Tibial artery (tissue), 4 donors: ENCODE measurements at regions not wholly inside any gene's neighbourhood (a gene's known extent, or its start where the extent isn't known, plus 50 kb on each side); places are given as distances from the start of the nearest gene placed in this dataset.
A peak's percentile ranks its signal among the peaks of the same experiment; 100 is the strongest.
"Not testable (repeated sequence)": the region's sequence is repeated elsewhere in the genome, so short reads cannot be mapped to it uniquely, and the experiment has no call there.

ENCODE experiments used
- DNase-seq, 2 donors: peaks; one replicate each; pipeline ENCODE4 v3.0.0-alpha.2; 2019
- H3K27ac ChIP-seq, 2 donors: fragments of 200-600 bp; sonication (generic) in 1 of 2; 1 replicate in 1 of 2; 2 replicates in 1 of 2; pipeline ENCODE4 v1.5.1; 2018 to 2019; ENCODE audit warnings: mild to moderate bottlenecking in 1 of 2
- H3K27me3 ChIP-seq, 2 donors: fragments of 200-600 bp; sonication (generic) in 1 of 2; one replicate each; pipeline versions ENCODE4 v1.5.1 to v1.6.0; 2016 to 2019
- H3K36me3 ChIP-seq, 3 donors: fragments of 200-600 bp; sonication (generic) in 2 of 3; one replicate each; pipeline ENCODE4 v1.5.1; 2016 to 2019; ENCODE audit warnings: mild to moderate bottlenecking in 2 of 3
- H3K4me1 ChIP-seq, 4 donors: fragments of 200-600 bp; sonication (generic) in 2 of 4; 1 replicate in 3 of 4; 2 replicates in 1 of 4; pipeline ENCODE4 v1.5.1; 2016 to 2019
- H3K4me3 ChIP-seq, 2 donors: fragments of 200-600 bp; sonication (generic) in 1 of 2; 1 replicate in 1 of 2; 2 replicates in 1 of 2; pipeline ENCODE4 v1.5.1; 2018 to 2019; ENCODE audit warnings: mild to moderate bottlenecking in 2 of 2
- H3K9me3 ChIP-seq, 3 donors: fragments of 200-600 bp; sonication (generic) in 1 of 3; one replicate each; pipeline ENCODE4 v1.5.1; 2016 to 2019
- CTCF ChIP-seq, 2 experiments: fragments of 200-600 bp in 1 of 2; fragments of 450-650 bp in 1 of 2; IDR thresholded peaks; one replicate each; pipeline ENCODE4 v1.5.1; 2017 to 2019; ENCODE audit warnings: antibody characterized with exemption in 2 of 2, mild to moderate bottlenecking in 1 of 2, moderate library complexity in 1 of 2
- intact Hi-C: fragments of 100-400 bp; cut with DNase I; formaldehyde crosslinking; loops from one replicate; pipeline ENCODE4 v1.15.0; 2023; ENCODE audit warnings: low total_unique reads

- Histone ChIP-seq H3K27ac (no peak overlapping the region), H3K4me3 (no peak overlapping the region), H3K36me3 (no peaks in the 10 kb centered on the region), H3K27me3 (peaks cover 0 to 64% of the 10 kb centered on the region in 2 donors), H3K9me3 (peaks cover 0 to 20% (median 0%) of the 10 kb centered on the region in 3 donors), H3K4me1 (peaks cover 0 to 6% (median 2%) of the 10 kb centered on the region in 4 donors)
- DNase-seq, result no peak
- TF ChIP-seq CTCF (IDR thresholded peaks at IDR 0.05), result no peak
- intact Hi-C loops, result no loop called here
Observed at GRCh38 chr1:148315071-148315811, 163.2 kb upstream of the NBPF11 start.

GRCh38 chr1:148310807-148311206 lies 158.7 kb upstream of the NBPF11 start:
- intact Hi-C loops, result no loop called here
- no peak for DNase-seq
- Histone ChIP-seq H3K9me3 (peaks cover 0 to 27% (median 0%) of the 10 kb centered on the region in 3 donors), H3K27me3 (peaks cover 6 to 64% of the 10 kb centered on the region in 2 donors), H3K4me3 (no peak overlapping the region), H3K36me3 (no peaks in the 10 kb centered on the region), H3K4me1 (no peaks in the 10 kb centered on the region), H3K27ac (no peak overlapping the region)
- TF ChIP-seq CTCF (IDR thresholded peaks at IDR 0.05), result no peak

GRCh38 chr1:148309940-148310500 lies 157.9 kb upstream of the NBPF11 start:
- Histone ChIP-seq H3K36me3 (no peaks in the 10 kb centered on the region), H3K4me1 (no peaks in the 10 kb centered on the region), H3K9me3 (peaks cover 0 to 27% (median 0%) of the 10 kb centered on the region in 3 donors), H3K4me3 (no peak overlapping the region), H3K27me3 (peaks cover 6 to 60% of the 10 kb centered on the region in 2 donors), H3K27ac (no peak overlapping the region)
- intact Hi-C loops, result no loop called here
- TF ChIP-seq CTCF (IDR thresholded peaks at IDR 0.05), result no peak
- no peak for DNase-seq

- intact Hi-C loops, result no loop called here
- Histone ChIP-seq H3K27me3 (peaks cover 6 to 57% of the 10 kb centered on the region in 2 donors), H3K27ac (no peak overlapping the region), H3K9me3 (peaks cover 0 to 27% (median 0%) of the 10 kb centered on the region in 3 donors), H3K36me3 (no peaks in the 10 kb centered on the region), H3K4me3 (no peak overlapping the region), H3K4me1 (peaks cover 0 to 1% (median under 1%) of the 10 kb centered on the region in 4 donors)
- no peak for DNase-seq
- TF ChIP-seq CTCF (IDR thresholded peaks at IDR 0.05), result no peak
Observed at GRCh38 chr1:148308832-148309458, 156.9 kb upstream of the NBPF11 start.

GRCh38 chr1:148307583-148308185 lies 155.6 kb upstream of the NBPF11 start:
- Histone ChIP-seq H3K27me3 (peaks cover 6 to 53% of the 10 kb centered on the region in 2 donors), H3K27ac (no peak overlapping the region), H3K4me3 (no peak overlapping the region), H3K9me3 (peaks cover 0 to 26% (median 0%) of the 10 kb centered on the region in 3 donors), H3K36me3 (no peaks in the 10 kb centered on the region), H3K4me1 (peaks cover 0 to 7% (median 5%) of the 10 kb centered on the region in 4 donors)
- no peak for TF ChIP-seq CTCF (IDR thresholded peaks at IDR 0.05)
- intact Hi-C loops, result no loop called here
- DNase-seq, result peak in 1 of 2 donors; percentile 42

GRCh38 chr1:148304935-148305334 lies 152.9 kb upstream of the NBPF11 start:
- H3K27ac ChIP-seq, H3K9me3 ChIP-seq, intact Hi-C loops, DNase-seq, H3K36me3 ChIP-seq, H3K4me1 ChIP-seq, H3K4me3 ChIP-seq: not testable (repeated sequence)
- peaks cover 4 to 35% of the 10 kb centered on the region in 2 donors for H3K27me3 ChIP-seq

GRCh38 chr1:148302586-148303364 lies 150.7 kb upstream of the NBPF11 start:
- peaks cover 0 to 13% of the 10 kb centered on the region in 2 donors for H3K27me3 ChIP-seq
- intact Hi-C loops, H3K4me1 ChIP-seq, H3K36me3 ChIP-seq, H3K9me3 ChIP-seq, H3K27ac ChIP-seq: not testable (repeated sequence)
- DNase-seq, result peak in 1 of 2 donors; percentile 83
- H3K4me3 ChIP-seq, result peak overlapping the region; percentile 39 to 45

GRCh38 chr1:148297852-148298251 lies 145.8 kb upstream of the NBPF11 start:
- H3K4me3 ChIP-seq, intact Hi-C loops, H3K9me3 ChIP-seq, H3K27ac ChIP-seq, H3K27me3 ChIP-seq, DNase-seq, H3K36me3 ChIP-seq, H3K4me1 ChIP-seq: not testable (repeated sequence)
